ENCODE measurements at regions not wholly inside any gene's neighbourhood (a gene's known extent, or its start where the extent isn't known, plus 50 kb on each side); places are given as distances from the start of the nearest gene placed in this dataset.

DNA sequence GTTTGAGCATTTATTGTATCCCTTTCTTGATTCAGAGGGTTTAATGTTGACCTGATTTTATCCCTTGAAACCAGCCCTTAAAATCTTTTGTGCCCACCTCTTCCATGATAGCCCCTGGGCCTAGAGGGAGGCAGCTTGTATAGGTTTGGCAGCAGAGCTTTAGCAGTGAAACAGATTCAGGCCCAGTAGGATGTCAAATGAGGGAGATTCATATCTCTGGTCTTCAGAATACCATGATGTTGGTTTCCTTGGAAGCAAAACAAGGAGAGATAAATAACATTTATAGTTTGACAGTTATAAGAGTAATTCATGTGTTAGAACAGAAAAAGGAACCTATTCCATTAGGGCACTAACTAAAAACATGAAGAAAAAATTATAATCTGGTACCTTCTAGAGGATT is 649.2 kb downstream of the METTL4 start (continued):
- TF ChIP-seq NRF1 (IDR thresholded peaks at IDR 0.05; ENCODE audit: low read depth, low read length) (no peak), ELF1 (IDR thresholded peaks at IDR 0.05) (no peak), SMC3 (IDR thresholded peaks at IDR 0.05; ENCODE audit: low read depth, low read length) (no peak), GABPA (IDR thresholded peaks at IDR 0.05; ENCODE audit: low read depth) (no peak), JUND (IDR thresholded peaks at IDR 0.05) (no peak)
- TF ChIP-seq, protein P1, sequence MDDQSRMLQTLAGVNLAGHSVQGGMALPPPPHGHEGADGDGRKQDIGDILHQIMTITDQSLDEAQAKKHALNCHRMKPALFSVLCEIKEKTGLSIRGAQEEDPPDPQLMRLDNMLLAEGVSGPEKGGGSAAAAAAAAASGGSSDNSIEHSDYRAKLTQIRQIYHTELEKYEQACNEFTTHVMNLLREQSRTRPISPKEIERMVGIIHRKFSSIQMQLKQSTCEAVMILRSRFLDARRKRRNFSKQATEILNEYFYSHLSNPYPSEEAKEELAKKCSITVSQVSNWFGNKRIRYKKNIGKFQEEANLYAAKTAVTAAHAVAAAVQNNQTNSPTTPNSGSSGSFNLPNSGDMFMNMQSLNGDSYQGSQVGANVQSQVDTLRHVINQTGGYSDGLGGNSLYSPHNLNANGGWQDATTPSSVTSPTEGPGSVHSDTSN (IDR thresholded peaks at IDR 0.05) = no peak

DNA sequence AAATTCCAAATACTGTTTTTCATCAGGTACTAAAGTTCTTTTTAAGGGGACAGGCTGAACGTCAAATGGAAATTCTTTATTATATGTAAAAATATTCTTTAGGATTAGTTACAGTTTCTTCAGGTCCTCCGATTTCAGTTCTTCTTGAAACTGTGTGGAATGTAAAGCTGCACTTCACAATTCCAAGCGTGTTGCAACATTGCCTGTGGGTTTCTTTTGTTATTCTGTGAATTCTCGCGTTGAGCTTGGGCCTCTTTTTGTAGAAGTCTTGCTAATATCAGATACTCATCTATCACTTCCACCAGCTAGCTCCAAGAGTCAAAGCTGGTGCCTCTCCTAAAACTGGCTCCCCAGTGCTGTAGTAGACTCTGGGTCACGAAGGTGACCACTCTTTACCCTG is 642.6 kb downstream of the METTL4 start:
- Histone ChIP-seq H3K27ac (ENCODE audit: low read depth in 2 of 2, low read length in 1 of 2) (no peak overlapping the region), H3K9me3 (no peaks in the 10 kb centered on the region), H3K4me2 (no peak overlapping the region), H3K27me3 (ENCODE audit: insufficient read depth) (no peaks in the 10 kb centered on the region), H3K9ac (no peak overlapping the region), H3K9me2 (0 out of 2 replicates have a peak, but pooled peaks cover 4% of the 10 kb centered on the region), H4K20me1 (ENCODE audit: insufficient read depth) (no peaks in the 10 kb centered on the region), H3K4me1 (ENCODE audit: control insufficient read depth in 1 of 2, insufficient read depth in 2 of 2, low read depth in 1 of 2, low read length in 1 of 2) (no peaks in the 10 kb centered on the region), H3K4me3 (ENCODE audit: low read depth in 2 of 2, low read length in 1 of 2) (no peak overlapping the region), H3F3A (replicated peaks; ENCODE audit: insufficient read depth) (no peaks in the 10 kb centered on the region), H2AFZ (ENCODE audit: low read depth) (no peak overlapping the region), H3K79me2 (ENCODE audit: insufficient read depth) (no peaks in the 10 kb centered on the region), H3K36me3 (replicated peaks in 1 of 2; ENCODE audit: control insufficient read depth in 1 of 2, insufficient read depth in 2 of 2, low read length in 1 of 2) (no peaks in the 10 kb centered on the region)
- POLR2A ChIA-PET = no interaction called here
- TF ChIP-seq MEF2A (IDR thresholded peaks at IDR 0.05; ENCODE audit: borderline replicate concordance, low read depth) = no peak
- no peak for TF ChIP-seq FOSL2 (IDR thresholded peaks at IDR 0.05; ENCODE audit: borderline replicate concordance, low read depth)
- TF ChIP-seq RFX5 (IDR thresholded peaks at IDR 0.05; ENCODE audit: low read length) = no peak
- TF ChIP-seq RAD21 (IDR thresholded peaks at IDR 0.05; ENCODE audit: low read length) = no peak
- TF ChIP-seq CHD2 (IDR thresholded peaks at IDR 0.05; ENCODE audit: low read length, partially characterized antibody) = no peak
- no peak for TF ChIP-seq MAX (IDR thresholded peaks at IDR 0.05; ENCODE audit: low read depth)
- no peak for TF ChIP-seq IRF3 (IDR thresholded peaks at IDR 0.05; ENCODE audit: low read depth, low read length)
- TF ChIP-seq TCF12 (IDR thresholded peaks at IDR 0.05) = no peak
- TF ChIP-seq, protein P2, sequence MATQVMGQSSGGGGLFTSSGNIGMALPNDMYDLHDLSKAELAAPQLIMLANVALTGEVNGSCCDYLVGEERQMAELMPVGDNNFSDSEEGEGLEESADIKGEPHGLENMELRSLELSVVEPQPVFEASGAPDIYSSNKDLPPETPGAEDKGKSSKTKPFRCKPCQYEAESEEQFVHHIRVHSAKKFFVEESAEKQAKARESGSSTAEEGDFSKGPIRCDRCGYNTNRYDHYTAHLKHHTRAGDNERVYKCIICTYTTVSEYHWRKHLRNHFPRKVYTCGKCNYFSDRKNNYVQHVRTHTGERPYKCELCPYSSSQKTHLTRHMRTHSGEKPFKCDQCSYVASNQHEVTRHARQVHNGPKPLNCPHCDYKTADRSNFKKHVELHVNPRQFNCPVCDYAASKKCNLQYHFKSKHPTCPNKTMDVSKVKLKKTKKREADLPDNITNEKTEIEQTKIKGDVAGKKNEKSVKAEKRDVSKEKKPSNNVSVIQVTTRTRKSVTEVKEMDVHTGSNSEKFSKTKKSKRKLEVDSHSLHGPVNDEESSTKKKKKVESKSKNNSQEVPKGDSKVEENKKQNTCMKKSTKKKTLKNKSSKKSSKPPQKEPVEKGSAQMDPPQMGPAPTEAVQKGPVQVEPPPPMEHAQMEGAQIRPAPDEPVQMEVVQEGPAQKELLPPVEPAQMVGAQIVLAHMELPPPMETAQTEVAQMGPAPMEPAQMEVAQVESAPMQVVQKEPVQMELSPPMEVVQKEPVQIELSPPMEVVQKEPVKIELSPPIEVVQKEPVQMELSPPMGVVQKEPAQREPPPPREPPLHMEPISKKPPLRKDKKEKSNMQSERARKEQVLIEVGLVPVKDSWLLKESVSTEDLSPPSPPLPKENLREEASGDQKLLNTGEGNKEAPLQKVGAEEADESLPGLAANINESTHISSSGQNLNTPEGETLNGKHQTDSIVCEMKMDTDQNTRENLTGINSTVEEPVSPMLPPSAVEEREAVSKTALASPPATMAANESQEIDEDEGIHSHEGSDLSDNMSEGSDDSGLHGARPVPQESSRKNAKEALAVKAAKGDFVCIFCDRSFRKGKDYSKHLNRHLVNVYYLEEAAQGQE (IDR thresholded peaks at IDR 0.05; ENCODE audit: low read depth, low read length) = no peak
- WGBS (ENCODE audit: low lambda C conversion rate) = 16% methylated on average over 6 of the region's 6 CpGs
- no peak for DNase-seq
- CTCF ChIA-PET = no interaction called here

All from SK-N-SH (cell line).